ENCODE measurements at regions not wholly inside any gene's neighbourhood (a gene's known extent, or its start where the extent isn't known, plus 50 kb on each side); places are given as distances from the start of the nearest gene placed in this dataset.
A peak's percentile ranks its signal among the peaks of the same experiment; 100 is the strongest.

DNA sequence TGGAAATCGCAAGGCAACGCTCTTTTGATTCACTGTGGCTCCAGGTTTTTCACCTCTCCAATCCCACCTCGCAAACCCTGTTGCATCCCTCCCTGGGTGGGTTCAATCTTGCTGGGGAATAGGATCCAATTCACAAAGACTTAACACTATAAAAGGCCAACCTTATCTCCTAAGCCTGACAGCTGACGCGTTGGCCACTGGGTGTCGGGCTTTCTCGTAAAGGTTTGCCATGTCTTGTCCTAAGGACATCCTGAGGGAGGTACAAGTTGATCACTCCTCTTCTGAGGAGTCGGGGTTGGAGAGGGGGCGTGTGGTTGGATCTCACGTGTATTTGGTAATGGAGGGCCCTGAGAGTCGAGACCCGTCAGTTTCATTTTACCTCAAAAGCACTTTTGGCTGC lies 112.6 kb upstream of the FZD10 start:
- DNase-seq (ENCODE audit: low spot score), result no peak
- Histone ChIP-seq H3K36me3 (ENCODE audit: insufficient read depth, low read length, poor library complexity, severe bottlenecking) (no peaks in the 10 kb centered on the region), H3K27me3 (replicated peaks; ENCODE audit: insufficient read depth, low read depth, low read length, poor library complexity) (peaks cover 18% of the 10 kb centered on the region), H3K27ac (ENCODE audit: low read depth, low read length, poor library complexity, severe bottlenecking) (no peak overlapping the region), H3K4me3 (ENCODE audit: low read depth, low read length, poor library complexity, severe bottlenecking) (no peak overlapping the region), H3K9me3 (ENCODE audit: low read depth, low read length, poor library complexity, severe bottlenecking) (no peaks in the 10 kb centered on the region), H3K4me1 (ENCODE audit: insufficient read depth, low read length, poor library complexity, severe bottlenecking) (no peaks in the 10 kb centered on the region)
- intact Hi-C loops (cut with micrococcal nuclease; ENCODE audit: unreplicated experiment), result loop anchor here (5.0 kb wide), 1 partner anchor 698 kb away; no protein-coding TSS in a partner anchor
- no TSS peak for BruUV-seq (replicated peaks)
- CTCF ChIA-PET, result no interaction called here
- TF ChIP-seq EZH2 (IDR thresholded peaks at IDR 0.05; ENCODE audit: borderline replicate concordance, low read depth, low read length, poor library complexity, severe bottlenecking), result no peak
- TF ChIP-seq, protein P1, sequence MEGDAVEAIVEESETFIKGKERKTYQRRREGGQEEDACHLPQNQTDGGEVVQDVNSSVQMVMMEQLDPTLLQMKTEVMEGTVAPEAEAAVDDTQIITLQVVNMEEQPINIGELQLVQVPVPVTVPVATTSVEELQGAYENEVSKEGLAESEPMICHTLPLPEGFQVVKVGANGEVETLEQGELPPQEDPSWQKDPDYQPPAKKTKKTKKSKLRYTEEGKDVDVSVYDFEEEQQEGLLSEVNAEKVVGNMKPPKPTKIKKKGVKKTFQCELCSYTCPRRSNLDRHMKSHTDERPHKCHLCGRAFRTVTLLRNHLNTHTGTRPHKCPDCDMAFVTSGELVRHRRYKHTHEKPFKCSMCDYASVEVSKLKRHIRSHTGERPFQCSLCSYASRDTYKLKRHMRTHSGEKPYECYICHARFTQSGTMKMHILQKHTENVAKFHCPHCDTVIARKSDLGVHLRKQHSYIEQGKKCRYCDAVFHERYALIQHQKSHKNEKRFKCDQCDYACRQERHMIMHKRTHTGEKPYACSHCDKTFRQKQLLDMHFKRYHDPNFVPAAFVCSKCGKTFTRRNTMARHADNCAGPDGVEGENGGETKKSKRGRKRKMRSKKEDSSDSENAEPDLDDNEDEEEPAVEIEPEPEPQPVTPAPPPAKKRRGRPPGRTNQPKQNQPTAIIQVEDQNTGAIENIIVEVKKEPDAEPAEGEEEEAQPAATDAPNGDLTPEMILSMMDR (conservative IDR thresholded peaks at IDR 0.05; ENCODE audit: low read depth, low read length), result 0 out of 2 replicates have a peak, but pooled peaks have one; percentile 16
- POLR2A ChIA-PET (ENCODE audit: low non-redundant PET), result no interaction called here

DNA sequence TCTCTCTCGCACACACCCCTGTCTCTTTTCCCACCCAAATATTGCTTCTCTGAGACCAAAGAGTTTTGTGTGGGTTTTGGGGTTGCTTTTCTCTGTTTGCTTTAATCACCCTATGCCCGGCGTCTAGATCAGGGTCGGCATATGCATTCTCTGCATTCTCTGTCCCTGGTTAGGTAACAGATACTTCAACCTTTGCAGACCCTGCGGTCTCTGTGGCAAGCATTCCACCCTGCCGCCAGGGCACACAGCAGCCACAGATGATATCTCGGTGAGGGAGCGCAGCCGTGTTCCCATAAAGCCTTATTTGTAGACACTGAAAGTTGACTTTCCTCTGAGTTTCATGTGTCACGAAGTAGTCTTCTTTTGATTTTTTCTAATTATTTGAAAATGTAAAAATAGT lies 110.4 kb upstream of the FZD10 start:
- no TSS peak for BruUV-seq (replicated peaks)
- peaks cover 3% of the 10 kb centered on the region for H3K27me3 ChIP-seq (replicated peaks; ENCODE audit: insufficient read depth, low read depth, low read length, poor library complexity)
- POLR2A ChIA-PET (ENCODE audit: low non-redundant PET), result no interaction called here

DNA sequence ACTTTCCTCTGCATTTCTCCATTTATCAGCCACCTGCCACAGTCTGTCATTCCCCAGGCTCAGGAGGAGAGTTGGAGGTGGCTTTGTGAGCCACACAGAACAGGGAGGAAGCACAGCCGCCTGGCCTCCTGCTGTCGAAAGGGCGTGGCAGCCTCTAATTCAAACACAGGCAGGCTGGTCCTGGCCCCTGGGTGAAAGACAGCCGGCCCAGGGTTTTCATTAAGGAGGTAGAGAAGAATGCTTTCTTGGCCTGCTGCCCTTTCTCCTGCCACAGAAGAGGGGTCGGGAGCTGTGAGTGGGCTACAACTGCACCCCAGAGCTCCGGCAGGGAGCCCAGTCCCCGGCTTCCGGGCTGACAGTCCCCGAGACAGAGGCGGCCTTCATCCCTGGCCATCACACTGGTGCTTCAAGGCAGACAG lies 108.6 kb upstream of the FZD10 start:
- peaks cover 3% of the 10 kb centered on the region for H3K27me3 ChIP-seq (replicated peaks; ENCODE audit: insufficient read depth, low read depth, low read length, poor library complexity)
- BruUV-seq (replicated peaks), result no TSS peak
- H3K4me1 ChIP-seq (ENCODE audit: insufficient read depth, low read length, poor library complexity, severe bottlenecking), result no peaks in the 10 kb centered on the region
- H3K36me3 ChIP-seq (ENCODE audit: insufficient read depth, low read length, poor library complexity, severe bottlenecking), result no peaks in the 10 kb centered on the region
- TF ChIP-seq, protein P1 (conservative IDR thresholded peaks at IDR 0.05; ENCODE audit: low read depth, low read length), result no peak
- no peak for TF ChIP-seq EZH2 (IDR thresholded peaks at IDR 0.05; ENCODE audit: borderline replicate concordance, low read depth, low read length, poor library complexity, severe bottlenecking)
- intact Hi-C loops (cut with micrococcal nuclease; ENCODE audit: unreplicated experiment), result no loop called here
- no peak overlapping the region for H3K27ac ChIP-seq (ENCODE audit: low read depth, low read length, poor library complexity, severe bottlenecking)
- ChIA-PET CTCF (no interaction called here), POLR2A (ENCODE audit: low non-redundant PET) (no interaction called here)
- no peak overlapping the region for H3K4me3 ChIP-seq (ENCODE audit: low read depth, low read length, poor library complexity, severe bottlenecking)
- DNase-seq (ENCODE audit: low spot score), result no peak
- H3K9me3 ChIP-seq (ENCODE audit: low read depth, low read length, poor library complexity, severe bottlenecking), result no peaks in the 10 kb centered on the region

More for the DNA sequence above, 110.4 kb upstream of the FZD10 start:
- Histone ChIP-seq H3K4me1 (ENCODE audit: insufficient read depth, low read length, poor library complexity, severe bottlenecking) (no peaks in the 10 kb centered on the region), H3K4me3 (ENCODE audit: low read depth, low read length, poor library complexity, severe bottlenecking) (no peak overlapping the region), H3K9me3 (ENCODE audit: low read depth, low read length, poor library complexity, severe bottlenecking) (no peaks in the 10 kb centered on the region), H3K36me3 (ENCODE audit: insufficient read depth, low read length, poor library complexity, severe bottlenecking) (no peaks in the 10 kb centered on the region), H3K27ac (ENCODE audit: low read depth, low read length, poor library complexity, severe bottlenecking) (no peak overlapping the region)
- no peak for DNase-seq (ENCODE audit: low spot score)
- intact Hi-C loops (cut with micrococcal nuclease; ENCODE audit: unreplicated experiment), result no loop called here
- TF ChIP-seq, protein P1 (conservative IDR thresholded peaks at IDR 0.05; ENCODE audit: low read depth, low read length), result no peak
- TF ChIP-seq EZH2 (IDR thresholded peaks at IDR 0.05; ENCODE audit: borderline replicate concordance, low read depth, low read length, poor library complexity, severe bottlenecking), result no peak
- CTCF ChIA-PET, result no interaction called here

All from A673 (cell line).